ENCODE measurements at regions not wholly inside any gene's neighbourhood (a gene's known extent, or its start where the extent isn't known, plus 50 kb on each side); places are given as distances from the start of the nearest gene placed in this dataset.

- no peak for ATAC-seq (ENCODE audit: insufficient read depth, low read depth)
Measured at GRCh38 chr1:5111581-5111980, 457.2 kb downstream of the AJAP1 start.

GRCh38 chr1:5110508-5110907, 456.1 kb downstream of the AJAP1 start:
- Histone ChIP-seq H3K9ac (ENCODE audit: low read depth, low read length) (no peak overlapping the region), H3K27me3 (ENCODE audit: insufficient read depth, low read length, poor library complexity) (peaks cover 8% of the 10 kb centered on the region), H3K4me1 (ENCODE audit: insufficient read depth, low read length) (no peaks in the 10 kb centered on the region), H3K79me2 (ENCODE audit: insufficient read depth, low read length) (no peaks in the 10 kb centered on the region), H3K4me2 (ENCODE audit: insufficient read depth, low read length) (no peak overlapping the region), H3K9me3 (ENCODE audit: insufficient read depth, low read length, severe bottlenecking) (no peaks in the 10 kb centered on the region), H3K36me3 (ENCODE audit: insufficient read depth, low read length) (no peaks in the 10 kb centered on the region), H2AFZ (ENCODE audit: low read depth, low read length) (no peak overlapping the region), H3K4me3 (ENCODE audit: low read depth in 1 of 2, low read length in 2 of 2) (no peak overlapping the region), H3K27ac (ENCODE audit: low read length) (no peak overlapping the region), H4K20me1 (ENCODE audit: insufficient read depth, low read length) (no peaks in the 10 kb centered on the region; the same call in 1 of the 2 replicates)
- TF ChIP-seq EZH2 (IDR thresholded peaks at IDR 0.05; ENCODE audit: borderline replicate concordance, low read depth, low read length, severe bottlenecking) (no peak), CTCF (IDR thresholded peaks at IDR 0.05; ENCODE audit: borderline replicate concordance, extremely low read depth, low read length, poor library complexity, severe bottlenecking) (no peak)
- DNase-seq: no peak
- ATAC-seq (ENCODE audit: insufficient read depth, low read depth): no peak

More at GRCh38 chr1:5111581-5111980, 457.2 kb downstream of the AJAP1 start:
- Histone ChIP-seq H2AFZ (ENCODE audit: low read depth, low read length) (no peak overlapping the region), H3K79me2 (ENCODE audit: insufficient read depth, low read length) (no peaks in the 10 kb centered on the region), H3K4me2 (ENCODE audit: insufficient read depth, low read length) (no peak overlapping the region), H3K9ac (ENCODE audit: low read depth, low read length) (no peak overlapping the region), H3K36me3 (ENCODE audit: insufficient read depth, low read length) (no peaks in the 10 kb centered on the region), H3K4me1 (ENCODE audit: insufficient read depth, low read length) (no peaks in the 10 kb centered on the region), H3K27ac (ENCODE audit: low read length) (no peak overlapping the region), H3K9me3 (ENCODE audit: insufficient read depth, low read length, severe bottlenecking) (no peaks in the 10 kb centered on the region), H3K27me3 (ENCODE audit: insufficient read depth, low read length, poor library complexity) (peaks cover 8% of the 10 kb centered on the region), H4K20me1 (ENCODE audit: insufficient read depth, low read length) (no peaks in the 10 kb centered on the region; the same call in 1 of the 2 replicates), H3K4me3 (ENCODE audit: low read depth in 1 of 2, low read length in 2 of 2) (no peak overlapping the region)
- DNase-seq: no peak
- TF ChIP-seq CTCF (IDR thresholded peaks at IDR 0.05; ENCODE audit: borderline replicate concordance, extremely low read depth, low read length, poor library complexity, severe bottlenecking) (no peak), EZH2 (IDR thresholded peaks at IDR 0.05; ENCODE audit: borderline replicate concordance, low read depth, low read length, severe bottlenecking) (no peak)

DNA sequence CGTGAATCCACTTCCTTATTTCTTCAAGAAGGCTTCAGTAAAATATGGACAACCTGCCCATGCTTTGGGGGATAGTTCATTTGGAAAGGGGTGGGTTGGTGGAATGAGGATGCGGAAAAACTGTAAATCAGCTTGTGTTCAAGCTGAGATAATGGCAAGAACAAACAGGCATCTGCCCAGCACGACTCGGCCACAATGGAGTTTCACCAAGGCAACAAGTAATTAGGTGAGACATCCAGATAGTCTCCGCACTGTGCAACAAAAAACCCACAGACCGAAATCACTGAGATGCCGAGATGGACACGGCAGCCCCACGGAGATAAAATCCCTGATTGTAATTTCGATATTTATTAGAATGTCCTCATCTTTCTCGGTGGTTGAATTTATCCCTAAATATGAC, 455.2 kb downstream of the AJAP1 start:
- no peaks in the 10 kb centered on the region for H3K9me3 ChIP-seq (ENCODE audit: insufficient read depth, low read length, severe bottlenecking)
- no peak for DNase-seq
- H3K27me3 ChIP-seq (ENCODE audit: insufficient read depth, low read length, poor library complexity): peaks cover 8% of the 10 kb centered on the region
- TF ChIP-seq CTCF (IDR thresholded peaks at IDR 0.05; ENCODE audit: borderline replicate concordance, extremely low read depth, low read length, poor library complexity, severe bottlenecking): no peak
- TF ChIP-seq EZH2 (IDR thresholded peaks at IDR 0.05; ENCODE audit: borderline replicate concordance, low read depth, low read length, severe bottlenecking): no peak
- no peaks in the 10 kb centered on the region for H3K4me1 ChIP-seq (ENCODE audit: insufficient read depth, low read length)
- no peak overlapping the region for H2AFZ ChIP-seq (ENCODE audit: low read depth, low read length)
- H3K9ac ChIP-seq (ENCODE audit: low read depth, low read length): no peak overlapping the region
- no peak for ATAC-seq (ENCODE audit: insufficient read depth, low read depth)
- H3K4me2 ChIP-seq (ENCODE audit: insufficient read depth, low read length): no peak overlapping the region
- no peaks in the 10 kb centered on the region for H3K79me2 ChIP-seq (ENCODE audit: insufficient read depth, low read length)
- H4K20me1 ChIP-seq (ENCODE audit: insufficient read depth, low read length): no peaks in the 10 kb centered on the region; the same call in 1 of the 2 replicates
- no peak overlapping the region for H3K27ac ChIP-seq (ENCODE audit: low read length)
- no peak overlapping the region for H3K4me3 ChIP-seq (ENCODE audit: low read depth in 1 of 2, low read length in 2 of 2)
- H3K36me3 ChIP-seq (ENCODE audit: insufficient read depth, low read length): no peaks in the 10 kb centered on the region

GRCh38 chr1:5108740-5109139, 454.3 kb downstream of the AJAP1 start:
- ATAC-seq (ENCODE audit: insufficient read depth, low read depth) (no peak), DNase-seq (no peak)
- Histone ChIP-seq H3K27me3 (ENCODE audit: insufficient read depth, low read length, poor library complexity) (peaks cover 8% of the 10 kb centered on the region), H2AFZ (ENCODE audit: low read depth, low read length) (no peak overlapping the region), H3K79me2 (ENCODE audit: insufficient read depth, low read length) (no peaks in the 10 kb centered on the region), H3K27ac (ENCODE audit: low read length) (no peak overlapping the region), H4K20me1 (ENCODE audit: insufficient read depth, low read length) (no peaks in the 10 kb centered on the region; the same call in 1 of the 2 replicates), H3K4me3 (ENCODE audit: low read depth in 1 of 2, low read length in 2 of 2) (no peak overlapping the region), H3K4me2 (ENCODE audit: insufficient read depth, low read length) (no peak overlapping the region), H3K4me1 (ENCODE audit: insufficient read depth, low read length) (no peaks in the 10 kb centered on the region), H3K9ac (ENCODE audit: low read depth, low read length) (no peak overlapping the region), H3K36me3 (ENCODE audit: insufficient read depth, low read length) (no peaks in the 10 kb centered on the region), H3K9me3 (ENCODE audit: insufficient read depth, low read length, severe bottlenecking) (no peaks in the 10 kb centered on the region)
- TF ChIP-seq CTCF (IDR thresholded peaks at IDR 0.05; ENCODE audit: borderline replicate concordance, extremely low read depth, low read length, poor library complexity, severe bottlenecking) (no peak), EZH2 (IDR thresholded peaks at IDR 0.05; ENCODE audit: borderline replicate concordance, low read depth, low read length, severe bottlenecking) (no peak)
